C4-2B (cell line): ENCODE measurements at regions not wholly inside any gene's neighbourhood (a gene's known extent, or its start where the extent isn't known, plus 50 kb on each side); places are given as distances from the start of the nearest gene placed in this dataset.

Source experiments
- ZFX ChIP-seq: fragments of 450-650 bp; IDR thresholded peaks from 2 replicates; pipeline ENCODE4 v1.6.1; 2017
- TF ChIP-seq, protein P1 (sequence below): fragments of 450-650 bp; conservative IDR thresholded peaks from 2 replicates; pipeline ENCODE4 v1.5.1; 2017; ENCODE audit warnings: mild to moderate bottlenecking

DNA sequence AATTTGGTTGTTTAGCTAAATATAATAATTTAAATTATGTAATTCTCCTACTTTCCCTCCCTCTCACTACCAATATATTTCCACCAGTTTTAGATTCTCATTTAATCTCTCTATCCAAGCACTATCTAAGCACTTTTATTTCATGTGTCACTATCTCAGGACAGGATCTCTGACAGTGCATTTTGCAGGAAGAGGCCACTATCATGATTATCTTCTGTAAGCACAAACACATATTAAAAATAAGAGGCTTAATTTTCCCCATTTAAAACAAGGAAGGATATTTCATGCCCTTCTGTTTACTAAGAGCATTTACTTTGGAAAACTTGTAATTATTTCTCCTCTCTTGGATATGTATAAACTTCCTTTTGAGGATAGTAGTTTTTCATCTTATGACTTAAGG, 726.2 kb upstream of the ZNF804A start:
- TF ChIP-seq, protein P1, sequence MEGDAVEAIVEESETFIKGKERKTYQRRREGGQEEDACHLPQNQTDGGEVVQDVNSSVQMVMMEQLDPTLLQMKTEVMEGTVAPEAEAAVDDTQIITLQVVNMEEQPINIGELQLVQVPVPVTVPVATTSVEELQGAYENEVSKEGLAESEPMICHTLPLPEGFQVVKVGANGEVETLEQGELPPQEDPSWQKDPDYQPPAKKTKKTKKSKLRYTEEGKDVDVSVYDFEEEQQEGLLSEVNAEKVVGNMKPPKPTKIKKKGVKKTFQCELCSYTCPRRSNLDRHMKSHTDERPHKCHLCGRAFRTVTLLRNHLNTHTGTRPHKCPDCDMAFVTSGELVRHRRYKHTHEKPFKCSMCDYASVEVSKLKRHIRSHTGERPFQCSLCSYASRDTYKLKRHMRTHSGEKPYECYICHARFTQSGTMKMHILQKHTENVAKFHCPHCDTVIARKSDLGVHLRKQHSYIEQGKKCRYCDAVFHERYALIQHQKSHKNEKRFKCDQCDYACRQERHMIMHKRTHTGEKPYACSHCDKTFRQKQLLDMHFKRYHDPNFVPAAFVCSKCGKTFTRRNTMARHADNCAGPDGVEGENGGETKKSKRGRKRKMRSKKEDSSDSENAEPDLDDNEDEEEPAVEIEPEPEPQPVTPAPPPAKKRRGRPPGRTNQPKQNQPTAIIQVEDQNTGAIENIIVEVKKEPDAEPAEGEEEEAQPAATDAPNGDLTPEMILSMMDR, result no peak
- no peak for TF ChIP-seq ZFX
